PFSK-1 (cell line): ENCODE measurements at regions not wholly inside any gene's neighbourhood (a gene's known extent, or its start where the extent isn't known, plus 50 kb on each side); places are given as distances from the start of the nearest gene placed in this dataset.

Experiments
- FOXP2 ChIP-seq: optimal IDR thresholded peaks from 2 replicates; pipeline ENCODE3; 2011; ENCODE audit warnings: borderline replicate concordance, control low read depth, inconsistent platforms; ENCODE audit not compliant: insufficient read depth; ENCODE audit errors: extremely low read length, extremely low read depth
- POLR2AphosphoS5 ChIP-seq: IDR thresholded peaks from 2 replicates; pipeline ENCODE4 v1.6.1; 2012; ENCODE audit warnings: low read depth, mild to moderate bottlenecking, control low read depth, low read length, moderate library complexity
- REST ChIP-seq, 2 experiments: IDR thresholded peaks; 2 replicates each; pipeline versions ENCODE4 v1.6.1 to v1.8.0; 2011 to 2012; ENCODE audit warnings: low read depth in 2 of 2, low read length in 2 of 2, control low read depth in 1 of 2, inconsistent platforms in 1 of 2, mild to moderate bottlenecking in 1 of 2, moderate library complexity in 1 of 2; ENCODE audit not compliant: insufficient read depth in 1 of 2
- SIN3A ChIP-seq: IDR thresholded peaks from 2 replicates; pipeline ENCODE4 v1.6.1; 2012; ENCODE audit warnings: mild to moderate bottlenecking, low read length, moderate library complexity, borderline replicate concordance; ENCODE audit not compliant: insufficient read depth
- TAF1 ChIP-seq: IDR thresholded peaks from 2 replicates; pipeline ENCODE4 v1.6.1; 2012; ENCODE audit warnings: low read length, control low read depth, borderline replicate concordance; ENCODE audit not compliant: insufficient read depth

GRCh38 chr18:1849386-1849785 lies 721.9 kb downstream of the METTL4 start:
- TF ChIP-seq SIN3A = no peak
- TF ChIP-seq TAF1 = no peak
- TF ChIP-seq REST (IDR thresholded peaks at IDR 0.05; ENCODE audit: insufficient read depth in 1 of 2, low read depth in 2 of 2, low read length in 2 of 2) = no peak
- no peak for TF ChIP-seq FOXP2
- TF ChIP-seq POLR2AphosphoS5 = no peak

- no peak for TF ChIP-seq TAF1
- TF ChIP-seq SIN3A = no peak
- no peak for TF ChIP-seq POLR2AphosphoS5
- no peak for TF ChIP-seq REST (IDR thresholded peaks at IDR 0.05; ENCODE audit: insufficient read depth in 1 of 2, low read depth in 2 of 2, low read length in 2 of 2)
- no peak for TF ChIP-seq FOXP2
These were observed 709.8 kb downstream of the METTL4 start for GRCh38 chr18:1861473-1861872.

GRCh38 chr18:1865869-1866268 lies 705.4 kb downstream of the METTL4 start:
- TF ChIP-seq POLR2AphosphoS5 (no peak), FOXP2 (no peak), REST (IDR thresholded peaks at IDR 0.05; ENCODE audit: insufficient read depth in 1 of 2, low read depth in 2 of 2, low read length in 2 of 2) (no peak), SIN3A (no peak), TAF1 (no peak)

- no peak for TF ChIP-seq SIN3A
- no peak for TF ChIP-seq TAF1
- no peak for TF ChIP-seq FOXP2
- no peak for TF ChIP-seq POLR2AphosphoS5
- no peak for TF ChIP-seq REST (IDR thresholded peaks at IDR 0.05; ENCODE audit: insufficient read depth in 1 of 2, low read depth in 2 of 2, low read length in 2 of 2)
These were observed 699.0 kb downstream of the METTL4 start for GRCh38 chr18:1872274-1872673.

GRCh38 chr18:1875219-1875618 lies 696.1 kb downstream of the METTL4 start:
- no peak for TF ChIP-seq REST (IDR thresholded peaks at IDR 0.05; ENCODE audit: insufficient read depth in 1 of 2, low read depth in 2 of 2, low read length in 2 of 2)
- no peak for TF ChIP-seq SIN3A
- no peak for TF ChIP-seq TAF1
- TF ChIP-seq FOXP2 = no peak
- no peak for TF ChIP-seq POLR2AphosphoS5
